ENCODE measurements at regions not wholly inside any gene's neighbourhood (a gene's known extent, or its start where the extent isn't known, plus 50 kb on each side); places are given as distances from the start of the nearest gene placed in this dataset.

DNA sequence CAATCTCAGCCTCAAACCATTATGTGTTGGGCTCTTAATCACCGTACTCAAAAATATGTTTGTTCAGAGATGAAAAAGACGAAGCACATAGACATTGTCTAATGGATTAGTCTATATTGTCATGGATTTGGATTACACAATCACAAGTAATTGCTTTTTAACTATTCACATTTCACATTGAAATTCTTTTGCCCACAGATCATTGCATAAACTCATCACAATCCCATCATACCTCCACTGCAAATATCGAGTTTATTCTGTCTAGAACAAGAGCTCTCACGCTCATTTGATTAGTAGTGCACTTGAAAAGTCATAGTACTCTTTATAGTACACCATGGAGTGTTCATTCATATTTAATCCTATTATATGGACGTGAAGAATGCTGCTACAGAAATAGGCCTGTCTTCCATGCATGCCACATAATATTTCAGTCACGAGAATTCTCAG is 97.9 kb upstream of the SOX11 start:
- 3% methylated on average over 6 of the region's 6 CpGs for WGBS (ENCODE audit: missing lambda C conversion rate)
- H3K4me3 ChIP-seq: no peak overlapping the region
- no peak overlapping the region for H3K27ac ChIP-seq
- H3K9me3 ChIP-seq: peaks cover 2% of the 10 kb centered on the region; the same call in 1 of the 3 replicates
- TF ChIP-seq HEYL (CRISPR knock-in tag; IDR thresholded peaks at IDR 0.05) (no peak), ZC3H11A (IDR thresholded peaks at IDR 0.05) (no peak), SREBF2 (IDR thresholded peaks at IDR 0.05) (no peak), JUN (IDR thresholded peaks at IDR 0.05) (no peak), TP53 (CRISPR knock-in tag; IDR thresholded peaks at IDR 0.05) (no peak), HOXB5 (CRISPR knock-in tag; IDR thresholded peaks at IDR 0.05) (no peak), RFX5 (IDR thresholded peaks at IDR 0.05) (no peak), RARB (CRISPR knock-in tag; IDR thresholded peaks at IDR 0.05) (no peak), ZFP36 (IDR thresholded peaks at IDR 0.05; ENCODE audit: borderline replicate concordance, partially characterized antibody) (no peak)
- TF ChIP-seq, protein P1, sequence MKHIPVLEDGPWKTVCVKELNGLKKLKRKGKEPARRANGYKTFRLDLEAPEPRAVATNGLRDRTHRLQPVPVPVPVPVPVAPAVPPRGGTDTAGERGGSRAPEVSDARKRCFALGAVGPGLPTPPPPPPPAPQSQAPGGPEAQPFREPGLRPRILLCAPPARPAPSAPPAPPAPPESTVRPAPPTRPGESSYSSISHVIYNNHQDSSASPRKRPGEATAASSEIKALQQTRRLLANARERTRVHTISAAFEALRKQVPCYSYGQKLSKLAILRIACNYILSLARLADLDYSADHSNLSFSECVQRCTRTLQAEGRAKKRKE (CRISPR knock-in tag; IDR thresholded peaks at IDR 0.05; ENCODE audit: low read depth): no peak
- ATAC-seq (no peak), FAIRE-seq (no peak), DNase-seq (ENCODE audit: low read depth in 1 of 2, low spot score in 1 of 2) (no peak)
- ChIA-PET CTCF (no interaction called here), POLR2A (no interaction called here)
- H3K4me2 ChIP-seq: no peak overlapping the region
- no peaks in the 10 kb centered on the region for H3K4me1 ChIP-seq

DNA sequence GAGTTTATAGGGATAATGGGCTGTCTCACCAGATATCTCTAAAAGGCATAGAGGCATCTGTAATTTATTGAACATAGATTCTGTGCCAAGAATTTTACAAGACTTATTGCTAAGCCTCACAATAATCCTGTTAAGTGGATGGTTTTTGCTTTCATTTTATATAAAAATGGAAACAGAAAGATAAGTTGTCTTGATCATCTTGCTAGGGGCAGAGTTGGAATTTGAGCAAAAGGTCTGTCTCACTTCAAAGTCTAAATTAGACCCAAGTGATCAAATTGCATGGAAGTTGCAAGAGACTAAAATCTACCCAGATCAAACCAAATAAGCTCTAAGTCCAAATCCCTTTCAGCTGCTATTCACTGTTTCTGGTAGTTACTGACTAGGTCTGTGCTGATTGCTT is 95.3 kb upstream of the SOX11 start:
- peaks cover 2% of the 10 kb centered on the region; the same call in 1 of the 3 replicates for H3K9me3 ChIP-seq
- ChIA-PET POLR2A (no interaction called here), CTCF (no interaction called here)
- no peak overlapping the region for H3K27ac ChIP-seq
- ATAC-seq (no peak), FAIRE-seq (no peak), DNase-seq (ENCODE audit: low read depth in 1 of 2, low spot score in 1 of 2) (no peak)
- no peak overlapping the region for H3K4me2 ChIP-seq
- H3K4me3 ChIP-seq: no peak overlapping the region
- H3K4me1 ChIP-seq: no peaks in the 10 kb centered on the region
- TF ChIP-seq RAD21 (conservative IDR thresholded peaks at IDR 0.05 in 1 of 2, IDR thresholded peaks at IDR 0.05 in 1 of 2) (no peak), MAFK (IDR thresholded peaks at IDR 0.05; ENCODE audit: partially characterized antibody) (no peak), ESRRA (IDR thresholded peaks at IDR 0.05; ENCODE audit: borderline replicate concordance, low read length) (no peak), ZSCAN20 (CRISPR knock-in tag; IDR thresholded peaks at IDR 0.05) (no peak), ZFP36 (IDR thresholded peaks at IDR 0.05; ENCODE audit: borderline replicate concordance, partially characterized antibody) (no peak), SMC3 (IDR thresholded peaks at IDR 0.05) (no peak), MAZ (IDR thresholded peaks at IDR 0.05; ENCODE audit: borderline replicate concordance, low read depth, low read length) (no peak)
- TF ChIP-seq, protein P2, sequence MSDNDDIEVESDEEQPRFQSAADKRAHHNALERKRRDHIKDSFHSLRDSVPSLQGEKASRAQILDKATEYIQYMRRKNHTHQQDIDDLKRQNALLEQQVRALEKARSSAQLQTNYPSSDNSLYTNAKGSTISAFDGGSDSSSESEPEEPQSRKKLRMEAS (IDR thresholded peaks at IDR 0.05): no peak
- TF ChIP-seq, protein P3, sequence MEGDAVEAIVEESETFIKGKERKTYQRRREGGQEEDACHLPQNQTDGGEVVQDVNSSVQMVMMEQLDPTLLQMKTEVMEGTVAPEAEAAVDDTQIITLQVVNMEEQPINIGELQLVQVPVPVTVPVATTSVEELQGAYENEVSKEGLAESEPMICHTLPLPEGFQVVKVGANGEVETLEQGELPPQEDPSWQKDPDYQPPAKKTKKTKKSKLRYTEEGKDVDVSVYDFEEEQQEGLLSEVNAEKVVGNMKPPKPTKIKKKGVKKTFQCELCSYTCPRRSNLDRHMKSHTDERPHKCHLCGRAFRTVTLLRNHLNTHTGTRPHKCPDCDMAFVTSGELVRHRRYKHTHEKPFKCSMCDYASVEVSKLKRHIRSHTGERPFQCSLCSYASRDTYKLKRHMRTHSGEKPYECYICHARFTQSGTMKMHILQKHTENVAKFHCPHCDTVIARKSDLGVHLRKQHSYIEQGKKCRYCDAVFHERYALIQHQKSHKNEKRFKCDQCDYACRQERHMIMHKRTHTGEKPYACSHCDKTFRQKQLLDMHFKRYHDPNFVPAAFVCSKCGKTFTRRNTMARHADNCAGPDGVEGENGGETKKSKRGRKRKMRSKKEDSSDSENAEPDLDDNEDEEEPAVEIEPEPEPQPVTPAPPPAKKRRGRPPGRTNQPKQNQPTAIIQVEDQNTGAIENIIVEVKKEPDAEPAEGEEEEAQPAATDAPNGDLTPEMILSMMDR (IDR thresholded peaks at IDR 0.05): no peak
- TF ChIP-seq, protein P4, sequence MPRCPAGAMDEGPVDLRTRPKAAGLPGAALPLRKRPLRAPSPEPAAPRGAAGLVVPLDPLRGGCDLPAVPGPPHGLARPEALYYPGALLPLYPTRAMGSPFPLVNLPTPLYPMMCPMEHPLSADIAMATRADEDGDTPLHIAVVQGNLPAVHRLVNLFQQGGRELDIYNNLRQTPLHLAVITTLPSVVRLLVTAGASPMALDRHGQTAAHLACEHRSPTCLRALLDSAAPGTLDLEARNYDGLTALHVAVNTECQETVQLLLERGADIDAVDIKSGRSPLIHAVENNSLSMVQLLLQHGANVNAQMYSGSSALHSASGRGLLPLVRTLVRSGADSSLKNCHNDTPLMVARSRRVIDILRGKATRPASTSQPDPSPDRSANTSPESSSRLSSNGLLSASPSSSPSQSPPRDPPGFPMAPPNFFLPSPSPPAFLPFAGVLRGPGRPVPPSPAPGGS (IDR thresholded peaks at IDR 0.05): no peak
- TF ChIP-seq, protein P5, sequence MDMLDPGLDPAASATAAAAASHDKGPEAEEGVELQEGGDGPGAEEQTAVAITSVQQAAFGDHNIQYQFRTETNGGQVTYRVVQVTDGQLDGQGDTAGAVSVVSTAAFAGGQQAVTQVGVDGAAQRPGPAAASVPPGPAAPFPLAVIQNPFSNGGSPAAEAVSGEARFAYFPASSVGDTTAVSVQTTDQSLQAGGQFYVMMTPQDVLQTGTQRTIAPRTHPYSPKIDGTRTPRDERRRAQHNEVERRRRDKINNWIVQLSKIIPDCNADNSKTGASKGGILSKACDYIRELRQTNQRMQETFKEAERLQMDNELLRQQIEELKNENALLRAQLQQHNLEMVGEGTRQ (IDR thresholded peaks at IDR 0.05): no peak
- TF ChIP-seq, protein P6, sequence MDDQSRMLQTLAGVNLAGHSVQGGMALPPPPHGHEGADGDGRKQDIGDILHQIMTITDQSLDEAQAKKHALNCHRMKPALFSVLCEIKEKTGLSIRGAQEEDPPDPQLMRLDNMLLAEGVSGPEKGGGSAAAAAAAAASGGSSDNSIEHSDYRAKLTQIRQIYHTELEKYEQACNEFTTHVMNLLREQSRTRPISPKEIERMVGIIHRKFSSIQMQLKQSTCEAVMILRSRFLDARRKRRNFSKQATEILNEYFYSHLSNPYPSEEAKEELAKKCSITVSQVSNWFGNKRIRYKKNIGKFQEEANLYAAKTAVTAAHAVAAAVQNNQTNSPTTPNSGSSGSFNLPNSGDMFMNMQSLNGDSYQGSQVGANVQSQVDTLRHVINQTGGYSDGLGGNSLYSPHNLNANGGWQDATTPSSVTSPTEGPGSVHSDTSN (IDR thresholded peaks at IDR 0.05): no peak
